ENCODE measurements at regions not wholly inside any gene's neighbourhood (a gene's known extent, or its start where the extent isn't known, plus 50 kb on each side); places are given as distances from the start of the nearest gene placed in this dataset.

DNA sequence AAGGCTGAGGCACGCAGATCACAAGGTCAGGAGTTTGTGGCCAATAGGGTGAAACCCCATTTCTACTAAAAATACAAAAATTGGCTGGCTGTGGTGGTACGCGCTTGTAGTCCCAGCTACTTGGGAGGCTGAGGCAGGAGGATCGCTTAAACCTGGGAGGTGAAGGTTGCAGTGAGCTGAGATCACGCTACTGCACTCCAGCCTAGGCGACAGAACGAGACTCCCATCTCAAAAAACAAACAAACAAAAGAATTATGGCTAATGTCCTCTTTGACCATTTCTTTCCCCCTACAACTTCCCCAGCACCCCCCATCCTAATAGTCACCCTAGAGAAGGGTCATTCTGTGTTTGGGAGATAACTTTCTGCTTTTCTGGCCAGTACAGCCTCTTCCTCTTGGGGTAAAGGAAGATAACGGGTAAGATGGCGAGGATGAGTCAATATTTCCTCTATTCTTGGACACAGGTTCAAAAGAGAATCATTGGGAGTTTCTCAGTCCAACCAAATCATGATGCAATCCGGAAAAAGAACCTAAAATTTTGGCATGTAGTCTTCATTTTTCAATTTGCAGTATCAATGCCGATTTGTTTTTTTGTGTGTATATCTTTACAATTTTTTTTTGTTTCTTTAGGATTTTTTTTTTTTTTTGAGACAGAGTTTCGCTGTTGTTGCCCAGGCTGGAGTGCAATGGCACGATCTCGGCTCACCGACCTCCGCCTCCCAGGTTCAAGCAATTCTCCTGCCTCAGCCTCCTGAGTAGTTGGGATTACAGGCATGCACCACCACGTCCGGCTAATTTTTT lies 107.6 kb upstream of the MED13 start:
- H3K36me3 ChIP-seq (ENCODE audit: control insufficient read depth, insufficient read depth, low read length, severe bottlenecking), result no peaks in the 10 kb centered on the region
- DNase-seq (ENCODE audit: low read depth), result no peak
- no peak overlapping the region for H3K4me3 ChIP-seq (ENCODE audit: low read length)
- H3K4me1 ChIP-seq (ENCODE audit: control insufficient read depth, insufficient read depth, low read length), result peaks cover 5% of the 10 kb centered on the region
- H3K27me3 ChIP-seq (replicated peaks; ENCODE audit: control insufficient read depth, insufficient read depth, low read length), result no peaks in the 10 kb centered on the region
- no peak overlapping the region for H3K9ac ChIP-seq (ENCODE audit: low read length)
- H3K9me3 ChIP-seq (ENCODE audit: control insufficient read depth, low read length), result no peaks in the 10 kb centered on the region

DNA sequence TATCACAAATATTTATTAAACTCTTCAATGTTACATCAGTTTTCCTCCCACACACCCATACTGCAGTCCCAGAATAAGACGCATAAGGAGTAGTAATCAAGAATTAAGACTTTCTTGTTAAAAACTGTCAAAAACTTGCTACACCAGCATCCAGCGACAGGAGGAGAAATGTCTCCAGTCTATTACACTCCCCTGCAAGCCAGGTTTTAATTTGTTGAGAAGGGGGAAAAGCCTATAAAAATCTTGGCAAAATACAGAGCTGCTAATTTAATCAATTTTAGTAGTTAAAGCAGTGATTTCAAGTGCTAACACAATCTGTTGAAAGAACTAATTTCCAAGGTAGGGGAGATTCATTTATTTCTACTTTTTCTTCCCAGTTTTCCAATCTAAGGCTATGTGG lies 102.0 kb upstream of the MED13 start:
- Histone ChIP-seq H3K27me3 (replicated peaks; ENCODE audit: control insufficient read depth, insufficient read depth, low read length) (peaks cover 3% of the 10 kb centered on the region), H3K4me3 (ENCODE audit: low read length) (no peak overlapping the region), H3K9ac (ENCODE audit: low read length) (no peak overlapping the region), H3K36me3 (ENCODE audit: control insufficient read depth, insufficient read depth, low read length, severe bottlenecking) (no peaks in the 10 kb centered on the region), H3K9me3 (ENCODE audit: control insufficient read depth, low read length) (no peaks in the 10 kb centered on the region), H3K4me1 (ENCODE audit: control insufficient read depth, insufficient read depth, low read length) (peaks cover 5% of the 10 kb centered on the region)
- DNase-seq (ENCODE audit: low read depth), result no peak

DNA sequence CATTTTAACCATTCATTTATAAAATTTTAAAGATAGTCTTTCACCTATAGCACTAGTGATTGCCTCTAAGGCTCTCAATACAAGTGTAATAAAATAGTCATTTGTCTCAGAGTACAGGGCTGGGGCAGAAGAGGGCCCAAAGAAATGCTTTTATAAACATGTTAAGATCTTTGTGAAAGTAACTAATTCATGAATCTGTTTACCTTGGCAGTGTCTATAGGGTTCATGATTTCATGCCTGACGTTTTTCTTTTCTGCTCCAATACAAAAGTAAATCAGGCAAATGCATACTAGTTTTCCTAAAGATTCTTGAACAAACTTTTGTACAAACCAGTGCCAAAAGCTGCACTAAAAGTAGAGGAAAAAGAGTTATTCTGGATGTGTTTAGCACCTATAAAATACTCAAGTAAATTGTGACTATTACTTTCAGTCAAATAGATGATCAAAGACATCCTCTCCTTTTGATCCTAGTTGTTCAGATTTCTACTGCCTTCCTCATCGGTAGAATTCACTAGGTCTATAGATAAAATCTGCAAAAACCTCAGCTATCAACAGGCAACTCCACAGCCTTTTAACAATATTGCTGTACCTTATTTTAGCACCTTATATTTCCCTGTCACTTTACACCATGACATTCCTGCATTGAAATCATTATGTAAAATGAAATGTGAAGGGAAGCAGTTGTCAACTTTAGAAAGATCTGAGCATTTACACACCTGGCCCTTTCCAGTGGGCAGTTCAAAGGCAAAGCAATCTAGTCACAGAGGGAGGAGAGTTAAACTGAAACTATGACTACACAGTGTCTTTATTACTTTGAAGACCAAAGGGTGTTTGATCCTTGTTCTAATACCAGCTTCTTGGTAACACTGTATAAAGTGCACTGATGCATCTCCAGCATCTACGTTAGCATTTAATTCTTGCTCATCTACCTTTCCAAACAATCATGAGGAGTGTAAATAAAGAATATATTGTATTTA lies 100.0 kb upstream of the MED13 start:
- Histone ChIP-seq H3K36me3 (ENCODE audit: control insufficient read depth, insufficient read depth, low read length, severe bottlenecking) (no peaks in the 10 kb centered on the region), H3K9me3 (ENCODE audit: control insufficient read depth, low read length) (no peaks in the 10 kb centered on the region), H3K9ac (ENCODE audit: low read length) (no peak overlapping the region), H3K27me3 (replicated peaks; ENCODE audit: control insufficient read depth, insufficient read depth, low read length) (peaks cover 3% of the 10 kb centered on the region), H3K4me1 (ENCODE audit: control insufficient read depth, insufficient read depth, low read length) (no peaks in the 10 kb centered on the region), H3K4me3 (ENCODE audit: low read length) (no peak overlapping the region)
- peak; percentile 49 for DNase-seq (ENCODE audit: low read depth)

DNA sequence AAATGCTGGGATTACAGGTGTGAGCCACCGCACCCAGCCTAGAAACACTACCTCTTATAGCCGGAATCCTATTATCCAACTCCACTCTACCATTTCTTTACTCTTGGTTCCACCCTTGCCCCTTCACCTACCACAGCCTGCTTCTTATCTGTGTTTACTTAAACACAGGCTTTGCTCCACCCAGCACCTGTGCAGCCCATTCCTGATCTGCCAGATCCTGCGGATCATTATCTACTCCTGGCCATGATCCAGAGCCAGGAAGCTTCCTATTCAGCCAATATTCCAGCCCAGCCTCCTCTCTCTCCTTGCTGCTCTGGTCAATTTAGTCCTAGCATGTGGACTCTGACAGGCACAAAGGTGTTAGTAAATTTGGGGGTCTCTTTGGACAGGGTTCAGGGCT lies 98.8 kb upstream of the MED13 start:
- H3K27me3 ChIP-seq (replicated peaks; ENCODE audit: control insufficient read depth, insufficient read depth, low read length), result peaks cover 3% of the 10 kb centered on the region
- no peak for DNase-seq (ENCODE audit: low read depth)
- no peak overlapping the region for H3K9ac ChIP-seq (ENCODE audit: low read length)
- H3K4me1 ChIP-seq (ENCODE audit: control insufficient read depth, insufficient read depth, low read length), result no peaks in the 10 kb centered on the region
- H3K4me3 ChIP-seq (ENCODE audit: low read length), result no peak overlapping the region
- H3K9me3 ChIP-seq (ENCODE audit: control insufficient read depth, low read length), result no peaks in the 10 kb centered on the region
- H3K36me3 ChIP-seq (ENCODE audit: control insufficient read depth, insufficient read depth, low read length, severe bottlenecking), result no peaks in the 10 kb centered on the region

DNA sequence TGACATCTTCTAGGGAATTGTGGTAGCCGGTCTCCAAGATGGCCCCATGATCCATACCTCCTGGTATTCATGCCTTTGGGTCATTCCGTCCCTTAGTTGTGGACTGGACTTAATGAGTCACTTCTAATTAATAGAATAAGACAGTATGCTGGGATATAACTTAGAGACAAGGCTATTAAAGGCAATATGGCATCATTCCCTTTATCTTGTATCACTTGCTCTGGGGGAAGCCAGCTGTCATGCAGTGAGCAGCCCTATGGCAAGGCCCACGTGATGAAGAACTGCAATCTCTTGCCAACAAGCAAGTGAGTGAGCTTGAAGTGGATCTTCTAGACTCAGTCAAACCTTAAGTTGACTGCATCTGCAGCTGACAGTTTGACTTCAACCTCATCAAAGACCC lies 97.8 kb upstream of the MED13 start:
- Histone ChIP-seq H3K4me3 (ENCODE audit: low read length) (no peak overlapping the region), H3K36me3 (ENCODE audit: control insufficient read depth, insufficient read depth, low read length, severe bottlenecking) (no peaks in the 10 kb centered on the region), H3K9ac (ENCODE audit: low read length) (no peak overlapping the region), H3K9me3 (ENCODE audit: control insufficient read depth, low read length) (no peaks in the 10 kb centered on the region), H3K4me1 (ENCODE audit: control insufficient read depth, insufficient read depth, low read length) (no peaks in the 10 kb centered on the region), H3K27me3 (replicated peaks; ENCODE audit: control insufficient read depth, insufficient read depth, low read length) (peaks cover 3% of the 10 kb centered on the region)
- DNase-seq (ENCODE audit: low read depth), result no peak

DNA sequence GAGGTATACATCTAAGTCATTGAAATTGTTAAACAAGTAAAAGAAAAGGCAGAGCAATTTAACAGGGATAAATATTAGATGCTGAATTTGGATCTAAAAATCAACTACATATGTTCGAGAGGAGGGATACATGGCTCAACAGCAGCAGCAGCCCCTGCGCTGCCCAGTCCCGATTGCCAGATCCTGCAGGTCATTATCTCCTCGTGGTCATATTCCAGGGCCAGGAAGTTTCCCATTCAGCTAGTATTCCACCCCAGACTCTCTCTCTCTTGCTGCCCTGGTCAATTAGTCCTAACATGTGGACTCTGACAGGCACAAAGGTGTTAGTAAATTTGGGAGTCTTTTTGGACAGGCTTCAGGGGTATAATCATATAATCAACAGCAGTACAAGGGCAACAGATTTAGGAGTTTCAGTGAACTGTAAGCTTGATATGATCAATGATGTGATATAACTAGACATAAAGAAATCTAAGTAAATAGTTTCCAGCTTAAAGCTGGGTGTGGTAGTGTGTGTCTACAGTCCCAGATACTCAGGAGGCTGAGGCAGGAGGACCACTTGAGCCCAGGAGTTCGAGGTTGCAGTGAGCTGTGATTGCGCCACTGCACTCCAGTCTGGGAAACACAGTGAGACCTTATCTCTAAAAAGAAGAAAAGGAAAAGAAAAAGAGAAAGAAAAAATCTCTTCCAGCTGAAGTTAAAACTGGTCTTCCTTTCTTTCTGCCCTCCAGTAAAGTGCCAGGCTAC lies 96.5 kb upstream of the MED13 start:
- no peaks in the 10 kb centered on the region for H3K36me3 ChIP-seq (ENCODE audit: control insufficient read depth, insufficient read depth, low read length, severe bottlenecking)
- no peak for DNase-seq (ENCODE audit: low read depth)
- no peaks in the 10 kb centered on the region for H3K4me1 ChIP-seq (ENCODE audit: control insufficient read depth, insufficient read depth, low read length)
- peaks cover 3% of the 10 kb centered on the region for H3K27me3 ChIP-seq (replicated peaks; ENCODE audit: control insufficient read depth, insufficient read depth, low read length)
- H3K9me3 ChIP-seq (ENCODE audit: control insufficient read depth, low read length), result no peaks in the 10 kb centered on the region
- H3K9ac ChIP-seq (ENCODE audit: low read length), result no peak overlapping the region
- H3K4me3 ChIP-seq (ENCODE audit: low read length), result no peak overlapping the region

DNA sequence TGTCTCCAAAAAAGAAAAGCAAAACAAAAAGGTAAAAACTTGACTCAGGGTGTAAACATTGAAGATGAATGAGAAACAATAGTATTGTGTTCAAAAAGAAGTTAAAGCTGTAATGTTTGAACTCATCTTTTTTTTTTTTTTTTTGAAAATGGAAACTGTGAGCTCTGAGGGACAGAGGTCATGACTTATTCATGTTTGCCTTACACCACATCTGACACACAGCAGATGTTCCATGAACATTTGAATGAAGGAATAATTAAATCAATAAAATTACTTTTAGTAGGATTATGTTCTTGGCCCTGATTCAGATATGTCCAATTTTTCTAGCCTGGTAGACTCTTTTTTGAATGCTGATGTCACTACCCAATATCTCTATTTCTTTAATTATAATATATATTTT lies 95.7 kb upstream of the MED13 start:
- H3K9me3 ChIP-seq (ENCODE audit: control insufficient read depth, low read length), result no peaks in the 10 kb centered on the region
- H3K36me3 ChIP-seq (ENCODE audit: control insufficient read depth, insufficient read depth, low read length, severe bottlenecking), result no peaks in the 10 kb centered on the region
- no peaks in the 10 kb centered on the region for H3K4me1 ChIP-seq (ENCODE audit: control insufficient read depth, insufficient read depth, low read length)
- H3K9ac ChIP-seq (ENCODE audit: low read length), result no peak overlapping the region
- H3K27me3 ChIP-seq (replicated peaks; ENCODE audit: control insufficient read depth, insufficient read depth, low read length), result peaks cover 3% of the 10 kb centered on the region
- no peak overlapping the region for H3K4me3 ChIP-seq (ENCODE audit: low read length)
- no peak for DNase-seq (ENCODE audit: low read depth)

DNA sequence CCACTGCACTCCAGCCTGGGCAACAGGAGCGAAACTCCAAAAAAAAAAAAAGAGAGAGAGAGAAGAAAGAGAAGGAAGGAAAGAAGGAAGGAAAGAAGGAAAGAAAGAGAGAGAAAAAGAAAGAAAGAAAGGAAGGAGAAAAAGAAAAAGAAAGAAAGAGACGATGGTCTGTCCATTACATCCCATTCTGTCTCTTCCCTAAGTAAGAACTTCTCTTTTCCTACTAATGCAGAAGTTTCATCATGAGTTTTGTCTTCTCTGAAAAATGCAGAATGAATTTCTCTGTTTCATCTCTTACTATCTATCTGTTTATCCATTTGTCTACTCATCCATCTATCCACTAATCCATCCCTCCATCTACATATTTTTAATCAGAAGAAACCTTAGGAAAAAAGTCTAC lies 94.9 kb upstream of the MED13 start:
- H3K36me3 ChIP-seq (ENCODE audit: control insufficient read depth, insufficient read depth, low read length, severe bottlenecking), result no peaks in the 10 kb centered on the region
- DNase-seq (ENCODE audit: low read depth), result no peak
- no peaks in the 10 kb centered on the region for H3K4me1 ChIP-seq (ENCODE audit: control insufficient read depth, insufficient read depth, low read length)
- H3K4me3 ChIP-seq (ENCODE audit: low read length), result no peak overlapping the region
- H3K27me3 ChIP-seq (replicated peaks; ENCODE audit: control insufficient read depth, insufficient read depth, low read length), result peaks cover 3% of the 10 kb centered on the region
- no peaks in the 10 kb centered on the region for H3K9me3 ChIP-seq (ENCODE audit: control insufficient read depth, low read length)
- H3K9ac ChIP-seq (ENCODE audit: low read length), result no peak overlapping the region

DNA sequence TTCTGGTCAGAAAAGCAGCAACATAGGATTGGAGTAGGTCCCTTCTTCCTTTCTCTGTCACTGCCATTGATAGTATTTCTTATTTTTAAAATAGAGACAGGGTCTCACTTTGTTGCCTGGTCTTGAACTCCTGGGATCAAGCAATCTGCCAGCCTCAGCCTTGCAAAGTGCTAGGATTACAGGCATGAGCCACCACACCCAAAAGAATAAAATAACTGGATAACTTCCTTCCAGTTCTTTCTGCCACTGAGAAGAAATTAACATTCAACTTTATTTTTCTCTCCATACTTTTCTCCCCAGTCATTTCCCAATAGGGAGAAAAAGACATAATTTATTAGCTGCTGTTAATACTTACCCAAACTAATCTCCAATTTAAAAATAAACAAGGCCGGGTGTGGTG lies 91.9 kb upstream of the MED13 start:
- Histone ChIP-seq H3K4me3 (ENCODE audit: low read length) (no peak overlapping the region), H3K9me3 (ENCODE audit: control insufficient read depth, low read length) (no peaks in the 10 kb centered on the region), H3K9ac (ENCODE audit: low read length) (no peak overlapping the region), H3K4me1 (ENCODE audit: control insufficient read depth, insufficient read depth, low read length) (no peaks in the 10 kb centered on the region), H3K36me3 (ENCODE audit: control insufficient read depth, insufficient read depth, low read length, severe bottlenecking) (no peaks in the 10 kb centered on the region), H3K27me3 (replicated peaks; ENCODE audit: control insufficient read depth, insufficient read depth, low read length) (no peaks in the 10 kb centered on the region)
- DNase-seq (ENCODE audit: low read depth), result no peak

DNA sequence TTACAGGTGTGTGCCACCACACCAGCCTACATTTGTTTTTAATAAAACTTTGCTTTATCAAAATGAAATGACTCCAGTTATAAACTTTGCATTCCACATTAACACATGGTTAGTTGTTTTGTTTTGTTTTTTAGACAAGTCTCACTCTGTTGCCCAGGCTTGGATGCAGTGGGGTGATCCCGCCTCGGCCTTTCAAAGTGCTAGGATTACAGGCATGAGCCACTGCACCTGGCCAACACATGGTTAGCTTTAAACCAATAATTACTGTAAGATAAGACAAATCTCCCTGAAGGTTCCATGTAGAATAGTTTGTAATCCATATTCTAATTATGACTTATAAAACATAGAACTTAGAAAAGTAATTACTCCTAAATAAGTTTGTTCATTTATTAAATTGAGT lies 89.8 kb upstream of the MED13 start:
- Histone ChIP-seq H3K27me3 (replicated peaks; ENCODE audit: control insufficient read depth, insufficient read depth, low read length) (no peaks in the 10 kb centered on the region), H3K4me3 (ENCODE audit: low read length) (no peak overlapping the region), H3K36me3 (ENCODE audit: control insufficient read depth, insufficient read depth, low read length, severe bottlenecking) (no peaks in the 10 kb centered on the region), H3K4me1 (ENCODE audit: control insufficient read depth, insufficient read depth, low read length) (no peaks in the 10 kb centered on the region), H3K9me3 (ENCODE audit: control insufficient read depth, low read length) (no peaks in the 10 kb centered on the region), H3K9ac (ENCODE audit: low read length) (no peak overlapping the region)
- no peak for DNase-seq (ENCODE audit: low read depth)

DNA sequence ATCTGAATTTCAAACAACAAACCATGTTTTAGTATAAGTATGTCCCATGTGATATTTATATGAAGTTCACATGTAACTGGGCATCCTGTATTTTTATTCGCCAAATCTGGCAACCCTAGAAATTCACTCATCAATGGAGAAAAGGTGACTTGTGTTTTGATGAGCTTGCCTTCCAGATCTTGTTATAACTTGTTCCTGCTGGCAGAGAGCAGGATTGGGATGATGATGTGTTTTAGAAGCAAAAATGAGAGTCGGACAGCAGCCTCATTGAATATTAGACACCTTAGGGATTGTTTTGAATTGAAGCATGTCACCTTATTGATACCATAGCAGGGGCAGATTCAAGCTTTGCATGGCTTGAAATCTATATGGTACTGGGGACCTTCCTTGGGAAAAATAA lies 85.4 kb upstream of the MED13 start:
- Histone ChIP-seq H3K4me1 (ENCODE audit: control insufficient read depth, insufficient read depth, low read length) (no peaks in the 10 kb centered on the region), H3K9ac (ENCODE audit: low read length) (no peak overlapping the region), H3K36me3 (ENCODE audit: control insufficient read depth, insufficient read depth, low read length, severe bottlenecking) (no peaks in the 10 kb centered on the region), H3K4me3 (ENCODE audit: low read length) (no peak overlapping the region), H3K27me3 (replicated peaks; ENCODE audit: control insufficient read depth, insufficient read depth, low read length) (peaks cover 11% of the 10 kb centered on the region), H3K9me3 (ENCODE audit: control insufficient read depth, low read length) (no peaks in the 10 kb centered on the region)
- DNase-seq (ENCODE audit: low read depth), result no peak

All from adipocyte (in vitro differentiated cells).